Gastrocnemius medialis (tissue), 4 donors: ENCODE measurements at regions not wholly inside any gene's neighbourhood (a gene's known extent, or its start where the extent isn't known, plus 50 kb on each side); places are given as distances from the start of the nearest gene placed in this dataset.

Source experiments
- POLR2A ChIP-seq, 2 donors: fragments of 450-650 bp; IDR thresholded peaks; one replicate each; pipeline ENCODE4 v1.6.1; 2017; ENCODE audit warnings: antibody characterized with exemption in 2 of 2, mild to moderate bottlenecking in 2 of 2, moderate library complexity in 2 of 2
- TF ChIP-seq, protein P1 (sequence below), 5 experiments: fragments of 450-650 bp in 3 of 5; fragments of 200-600 bp in 2 of 5; sonication (generic) in 2 of 5; IDR thresholded peaks in 4 of 5; conservative IDR thresholded peaks in 1 of 5; 1 replicate in 4 of 5; 2 replicates in 1 of 5; pipeline ENCODE4 v1.5.1; 2016 to 2019; ENCODE audit warnings: antibody characterized with exemption in 5 of 5, mild to moderate bottlenecking in 3 of 5, moderate library complexity in 3 of 5

DNA sequence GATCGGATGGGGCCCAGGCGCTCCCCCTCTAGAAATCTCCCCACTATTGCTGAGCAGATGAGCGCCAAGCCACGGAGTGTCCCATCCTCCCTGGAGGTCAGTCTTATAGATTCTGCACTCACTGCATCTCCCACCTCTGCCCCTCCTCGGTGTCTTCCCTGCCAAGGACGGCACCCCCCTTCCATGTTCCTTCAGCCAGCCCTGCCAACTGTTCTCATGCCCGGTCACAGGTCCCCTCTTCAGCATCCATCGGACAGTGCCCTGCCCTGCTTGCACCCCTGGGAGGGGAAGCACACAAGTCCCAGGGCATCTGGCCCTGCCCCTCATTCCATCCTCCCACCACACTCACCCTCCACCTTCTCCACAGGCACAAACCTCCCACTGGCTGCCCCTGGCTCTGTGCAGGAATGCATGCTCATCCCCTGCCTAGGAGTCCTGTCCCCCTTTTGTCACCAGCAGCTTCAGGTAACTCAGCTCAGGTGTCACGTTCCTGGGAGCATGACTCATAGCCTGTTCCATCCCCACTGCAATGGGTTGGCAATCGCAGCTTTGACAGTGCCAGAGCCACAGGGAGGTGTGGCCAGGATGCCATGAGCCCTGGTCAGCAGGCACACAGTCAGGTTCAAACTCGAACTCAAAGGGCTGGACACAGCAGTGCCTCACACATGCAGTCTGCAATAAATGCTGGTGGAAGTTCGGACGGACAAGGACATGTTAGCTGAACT, 234.7 kb upstream of the TCERG1L start:
- TF ChIP-seq, protein P1, sequence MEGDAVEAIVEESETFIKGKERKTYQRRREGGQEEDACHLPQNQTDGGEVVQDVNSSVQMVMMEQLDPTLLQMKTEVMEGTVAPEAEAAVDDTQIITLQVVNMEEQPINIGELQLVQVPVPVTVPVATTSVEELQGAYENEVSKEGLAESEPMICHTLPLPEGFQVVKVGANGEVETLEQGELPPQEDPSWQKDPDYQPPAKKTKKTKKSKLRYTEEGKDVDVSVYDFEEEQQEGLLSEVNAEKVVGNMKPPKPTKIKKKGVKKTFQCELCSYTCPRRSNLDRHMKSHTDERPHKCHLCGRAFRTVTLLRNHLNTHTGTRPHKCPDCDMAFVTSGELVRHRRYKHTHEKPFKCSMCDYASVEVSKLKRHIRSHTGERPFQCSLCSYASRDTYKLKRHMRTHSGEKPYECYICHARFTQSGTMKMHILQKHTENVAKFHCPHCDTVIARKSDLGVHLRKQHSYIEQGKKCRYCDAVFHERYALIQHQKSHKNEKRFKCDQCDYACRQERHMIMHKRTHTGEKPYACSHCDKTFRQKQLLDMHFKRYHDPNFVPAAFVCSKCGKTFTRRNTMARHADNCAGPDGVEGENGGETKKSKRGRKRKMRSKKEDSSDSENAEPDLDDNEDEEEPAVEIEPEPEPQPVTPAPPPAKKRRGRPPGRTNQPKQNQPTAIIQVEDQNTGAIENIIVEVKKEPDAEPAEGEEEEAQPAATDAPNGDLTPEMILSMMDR (IDR thresholded peaks at IDR 0.05 in 4 of 5, conservative IDR thresholded peaks at IDR 0.05 in 1 of 5) = no peak
- TF ChIP-seq POLR2A (IDR thresholded peaks at IDR 0.05) = no peak
